Erythroblast (primary cell): ENCODE measurements at regions not wholly inside any gene's neighbourhood (a gene's known extent, or its start where the extent isn't known, plus 50 kb on each side); places are given as distances from the start of the nearest gene placed in this dataset.

Experiments used
- GATA1 ChIP-seq: IDR thresholded peaks from 2 replicates; pipeline ENCODE4 v1.6.1; 2011; ENCODE audit warnings: low read depth, mild to moderate bottlenecking, control low read depth, low read length, moderate library complexity
- POLR2A ChIP-seq: IDR thresholded peaks from 2 replicates; pipeline ENCODE4 v1.6.1; 2011; ENCODE audit warnings: mild to moderate bottlenecking, low read length

- TF ChIP-seq POLR2A (no peak), GATA1 (no peak)
These were observed 100.0 kb upstream of the HNRNPU start for GRCh38 chr1:244964112-244964971.
